Breast epithelium (tissue), 4 donors: ENCODE measurements at regions not wholly inside any gene's neighbourhood (a gene's known extent, or its start where the extent isn't known, plus 50 kb on each side); places are given as distances from the start of the nearest gene placed in this dataset.

ENCODE experiments used
- DNase-seq, 2 donors: peaks; one replicate each; pipeline ENCODE4 v3.0.0-alpha.2; 2019; ENCODE audit warnings: low spot score in 2 of 2
- H3K27ac ChIP-seq, 2 donors: fragments of 200-600 bp; sonication (generic) in 1 of 2; one replicate each; pipeline ENCODE4 v1.5.1; 2016 to 2019; ENCODE audit warnings: mild to moderate bottlenecking in 1 of 2
- H3K27me3 ChIP-seq, 2 donors: fragments of 200-600 bp; sonication (generic) in 1 of 2; one replicate each; pipeline versions ENCODE4 v1.5.1 to v1.6.0; 2017 to 2019; ENCODE audit warnings: control low read depth in 1 of 2, mild to moderate bottlenecking in 1 of 2
- H3K36me3 ChIP-seq: fragments of 200-600 bp; one replicate; pipeline ENCODE4 v1.5.1; 2019
- H3K4me1 ChIP-seq, 2 donors: fragments of 200-600 bp; sonication (generic); one replicate each; pipeline ENCODE4 v1.5.1; 2016 to 2019; ENCODE audit warnings: control low read depth in 1 of 2
- H3K4me3 ChIP-seq, 3 donors: fragments of 200-600 bp; sonication (generic); 1 replicate in 2 of 3; 2 replicates in 1 of 3; pipeline ENCODE4 v1.5.1; 2016 to 2019; ENCODE audit warnings: mild to moderate bottlenecking in 3 of 3, moderate library complexity in 2 of 3
- H3K9me3 ChIP-seq, 2 donors: fragments of 200-600 bp; sonication (generic) in 1 of 2; one replicate each; pipeline ENCODE4 v1.5.1; 2016 to 2019; ENCODE audit warnings: control low read depth in 1 of 2
- CTCF ChIP-seq, 3 donors: fragments of 450-650 bp; IDR thresholded peaks; one replicate each; pipeline ENCODE4 v1.5.1; 2016 to 2017; ENCODE audit warnings: antibody characterized with exemption in 3 of 3, mild to moderate bottlenecking in 3 of 3, moderate library complexity in 3 of 3
- POLR2A ChIP-seq: fragments of 450-650 bp; IDR thresholded peaks from one replicate; pipeline ENCODE4 v1.6.1; 2016; ENCODE audit warnings: antibody characterized with exemption, mild to moderate bottlenecking, moderate library complexity
- POLR2AphosphoS5 ChIP-seq, 3 donors: sonication (generic); formaldehyde crosslinking; IDR thresholded peaks; one replicate each; pipeline ENCODE4 v1.6.1; 2017; ENCODE audit warnings: antibody characterized with exemption in 3 of 3
- intact Hi-C: fragments of 100-400 bp; cut with DNase I; formaldehyde crosslinking; loops from one replicate; pipeline ENCODE4 v1.15.1; 2023; ENCODE audit warnings: low total_unique reads

DNA sequence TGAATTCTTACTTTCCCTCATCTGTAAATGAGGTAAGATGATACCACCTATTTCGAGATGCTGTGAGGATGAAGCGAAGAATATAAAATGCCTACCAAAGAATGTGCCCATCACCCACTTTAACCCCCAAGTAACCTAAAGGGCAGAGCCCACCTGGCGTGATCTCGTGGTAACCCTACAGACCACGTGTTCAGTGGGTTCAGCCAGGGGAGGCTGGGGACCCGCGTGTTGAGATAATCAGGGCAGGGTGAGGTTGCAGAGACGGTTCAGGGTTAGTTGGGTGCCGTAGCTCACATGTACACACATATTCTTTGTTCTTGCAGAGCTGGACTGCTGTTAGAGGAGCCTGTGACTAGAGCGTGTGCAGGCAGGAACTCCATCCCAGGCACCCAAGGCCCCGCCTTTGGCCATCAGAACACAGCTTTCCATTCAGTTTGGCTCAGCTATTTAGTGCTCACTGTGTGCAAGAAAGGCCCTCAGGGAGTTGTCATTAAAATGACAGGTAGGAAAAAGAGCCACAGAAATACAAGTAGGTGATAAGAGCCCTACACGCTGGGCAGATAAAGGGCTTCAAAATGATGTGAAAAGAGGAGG is 56.5 kb upstream of the HAND1 start:
- no peaks in the 10 kb centered on the region for H3K4me1 ChIP-seq
- no peaks in the 10 kb centered on the region for H3K9me3 ChIP-seq
- DNase-seq, result no peak
- intact Hi-C loops, result loop anchor here (5.0 kb wide), 1 partner anchor 1987 kb away; no protein-coding TSS in a partner anchor
- H3K4me3 ChIP-seq, result no peak overlapping the region
- H3K27ac ChIP-seq, result no peak overlapping the region
- H3K36me3 ChIP-seq, result no peaks in the 10 kb centered on the region
- no peaks in the 10 kb centered on the region for H3K27me3 ChIP-seq
- TF ChIP-seq CTCF (IDR thresholded peaks at IDR 0.05) (no peak), POLR2A (no peak), POLR2AphosphoS5 (IDR thresholded peaks at IDR 0.05) (no peak)

DNA sequence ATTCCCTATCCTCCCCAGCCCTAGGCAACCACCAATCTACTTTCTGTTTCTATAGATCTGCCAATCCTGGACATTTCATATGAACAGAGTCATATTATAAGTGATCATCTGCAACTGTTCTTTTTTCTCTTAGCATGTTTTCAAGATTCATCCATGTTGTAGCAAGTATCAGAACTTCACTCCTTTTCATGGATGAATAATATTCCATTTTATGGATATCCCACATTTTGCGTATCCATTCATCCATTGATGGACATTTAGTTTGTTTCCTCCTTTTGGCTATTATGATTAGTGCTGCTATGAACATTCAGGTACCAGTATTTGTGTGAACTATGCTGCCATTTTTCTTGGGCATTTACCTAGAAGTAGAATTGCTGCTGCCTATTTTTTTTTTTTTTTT is 51.3 kb upstream of the HAND1 start:
- Histone ChIP-seq H3K9me3 (no peaks in the 10 kb centered on the region), H3K27me3 (no peaks in the 10 kb centered on the region), H3K27ac (no peak overlapping the region), H3K4me1 (no peaks in the 10 kb centered on the region), H3K36me3 (no peaks in the 10 kb centered on the region), H3K4me3 (no peak overlapping the region)
- intact Hi-C loops, result no loop called here
- no peak for DNase-seq
- TF ChIP-seq CTCF (IDR thresholded peaks at IDR 0.05), result no peak
- TF ChIP-seq POLR2AphosphoS5 (IDR thresholded peaks at IDR 0.05), result no peak
- TF ChIP-seq POLR2A, result no peak

GRCh38 chr5:154528005-154528594 is 50.1 kb upstream of the HAND1 start:
- no peaks in the 10 kb centered on the region for H3K4me1 ChIP-seq
- no peak overlapping the region for H3K4me3 ChIP-seq
- no peaks in the 10 kb centered on the region for H3K27me3 ChIP-seq
- no peak overlapping the region for H3K27ac ChIP-seq
- H3K9me3 ChIP-seq, result no peaks in the 10 kb centered on the region
- DNase-seq, result no peak
- TF ChIP-seq CTCF (IDR thresholded peaks at IDR 0.05) (no peak), POLR2AphosphoS5 (IDR thresholded peaks at IDR 0.05) (no peak), POLR2A (no peak)
- H3K36me3 ChIP-seq, result no peaks in the 10 kb centered on the region
- intact Hi-C loops, result no loop called here
